VCaP (cell line): ENCODE measurements at regions not wholly inside any gene's neighbourhood (a gene's known extent, or its start where the extent isn't known, plus 50 kb on each side); places are given as distances from the start of the nearest gene placed in this dataset.

Source experiments
- H3K27ac ChIP-seq: fragments of 450-650 bp; 2 replicates; pipeline ENCODE4 v1.5.1; 2017
- CTCF ChIP-seq: fragments of 450-650 bp; conservative IDR thresholded peaks from 2 replicates; pipeline ENCODE4 v1.5.1; 2017; ENCODE audit warnings: mild to moderate bottlenecking, moderate library complexity

- TF ChIP-seq CTCF, result no peak
- no peak overlapping the region for H3K27ac ChIP-seq
Observed at GRCh38 chr6:134821928-134822864, 127.7 kb downstream of the ALDH8A1 start.

- no peak for TF ChIP-seq CTCF
Observed at GRCh38 chr6:134821397-134821796, 128.5 kb downstream of the ALDH8A1 start.

GRCh38 chr6:134819863-134820800 is 129.8 kb downstream of the ALDH8A1 start:
- TF ChIP-seq CTCF, result no peak
- H3K27ac ChIP-seq, result no peak overlapping the region

More at GRCh38 chr6:134821397-134821796, 128.5 kb downstream of the ALDH8A1 start:
- no peak overlapping the region for H3K27ac ChIP-seq

GRCh38 chr6:134819236-134819635 is 130.7 kb downstream of the ALDH8A1 start:
- H3K27ac ChIP-seq, result no peak overlapping the region
- TF ChIP-seq CTCF, result no peak

GRCh38 chr6:134817448-134817847 is 132.5 kb downstream of the ALDH8A1 start:
- H3K27ac ChIP-seq, result no peak overlapping the region
- no peak for TF ChIP-seq CTCF

- no peak overlapping the region for H3K27ac ChIP-seq
- TF ChIP-seq CTCF, result no peak
Observed at GRCh38 chr6:134816780-134817179, 133.1 kb downstream of the ALDH8A1 start.

GRCh38 chr6:134816300-134816699 is 133.6 kb downstream of the ALDH8A1 start:
- no peak overlapping the region for H3K27ac ChIP-seq
- no peak for TF ChIP-seq CTCF
